GM12891 (cell line): ENCODE measurements at regions not wholly inside any gene's neighbourhood (a gene's known extent, or its start where the extent isn't known, plus 50 kb on each side); places are given as distances from the start of the nearest gene placed in this dataset.

Experiments used
- POLR2A ChIP-seq: IDR thresholded peaks from 2 replicates; pipeline ENCODE4 v1.6.1; 2011; ENCODE audit warnings: low read depth, low read length, control low read depth
- POLR2AphosphoS5 ChIP-seq: IDR thresholded peaks from 2 replicates; pipeline ENCODE4 v1.6.1; 2011; ENCODE audit warnings: low read depth, low read length, control low read depth

- no peak for TF ChIP-seq POLR2A
- no peak for TF ChIP-seq POLR2AphosphoS5
Observed at GRCh38 chr5:162806195-162806594, 631.2 kb upstream of the CCNG1 start.
